Neural progenitor cell (in vitro differentiated cells): ENCODE measurements at regions not wholly inside any gene's neighbourhood (a gene's known extent, or its start where the extent isn't known, plus 50 kb on each side); places are given as distances from the start of the nearest gene placed in this dataset.

Experiments used
- CTCF ChIP-seq: fragments of 200-600 bp; sonication (generic); IDR thresholded peaks from 2 replicates; pipeline ENCODE4 v1.5.1; 2017; ENCODE audit warnings: antibody characterized with exemption, mild to moderate bottlenecking
- EZH2 ChIP-seq: fragments of 200-600 bp; sonication (generic); IDR thresholded peaks from 2 replicates; pipeline ENCODE4 v1.6.1; 2017; ENCODE audit warnings: antibody characterized with exemption, mild to moderate bottlenecking, moderate library complexity
- EZH2phosphoT487 ChIP-seq: fragments of 200-600 bp; sonication (generic); IDR thresholded peaks from 2 replicates; pipeline ENCODE4 v1.6.1; 2017; ENCODE audit warnings: antibody characterized with exemption

GRCh38 chr5:56489272-56489671, 256.1 kb upstream of the ANKRD55 start:
- TF ChIP-seq CTCF (no peak), EZH2phosphoT487 (no peak), EZH2 (no peak)
